Fibroblast of lung (primary cell): ENCODE measurements at regions not wholly inside any gene's neighbourhood (a gene's known extent, or its start where the extent isn't known, plus 50 kb on each side); places are given as distances from the start of the nearest gene placed in this dataset.

Experiments used
- DNase-seq, 2 donors: peaks; one replicate each; pipeline versions ENCODE4 v3.0.0 to v3.0.0-alpha.2; 2010; ENCODE audit warnings: low read depth in 2 of 2
- H2AFZ ChIP-seq: 2 replicates; pipeline ENCODE4 v1.5.1; 2012; ENCODE audit warnings: low read length, control low read depth, inconsistent platforms
- H3K27ac ChIP-seq: 2 replicates; pipeline ENCODE4 v1.5.1; 2011; ENCODE audit warnings: low read length, control low read depth; ENCODE audit not compliant: insufficient read depth
- H3K27me3 ChIP-seq: 2 replicates; pipeline ENCODE4 v1.5.1; 2011; ENCODE audit warnings: mild to moderate bottlenecking, low read length; ENCODE audit not compliant: control insufficient read depth, insufficient read depth
- H3K36me3 ChIP-seq: 2 replicates; pipeline ENCODE4 v1.5.1; 2011; ENCODE audit warnings: low read length; ENCODE audit not compliant: control insufficient read depth, insufficient read depth
- H3K4me1 ChIP-seq: 2 replicates; pipeline ENCODE4 v1.5.1; 2011; ENCODE audit warnings: low read length; ENCODE audit not compliant: control insufficient read depth, insufficient read depth; ENCODE audit errors: extremely low read depth
- H3K4me2 ChIP-seq: 2 replicates; pipeline ENCODE4 v1.5.1; 2011; ENCODE audit warnings: low read length, control low read depth; ENCODE audit not compliant: insufficient read depth; ENCODE audit errors: extremely low read depth
- H3K4me3 ChIP-seq, 4 experiments: fragments of 200-600 bp in 1 of 4; sonication (generic) in 1 of 4; replicated peaks in 1 of 4; 2 replicates each; pipeline ENCODE4 v1.5.1; 2011 to 2016; ENCODE audit warnings: low read length in 4 of 4, low read depth in 3 of 4, mild to moderate bottlenecking in 3 of 4, control low read depth in 2 of 4, inconsistent platforms in 1 of 4, mixed read lengths in 1 of 4; ENCODE audit not compliant: insufficient read depth in 1 of 4; ENCODE audit errors: control extremely low read depth in 1 of 4
- H3K79me2 ChIP-seq: 2 replicates; pipeline ENCODE4 v1.5.1; 2012; ENCODE audit warnings: mild to moderate bottlenecking, low read length, inconsistent platforms; ENCODE audit not compliant: control insufficient read depth, insufficient read depth
- H3K9ac ChIP-seq: 2 replicates; pipeline ENCODE4 v1.5.1; 2011; ENCODE audit warnings: mild to moderate bottlenecking, low read length, control low read depth; ENCODE audit not compliant: insufficient read depth
- H3K9me3 ChIP-seq: 2 replicates; pipeline ENCODE4 v1.5.1; 2012; ENCODE audit warnings: low read depth, low read length; ENCODE audit not compliant: control insufficient read depth, insufficient read depth
- H4K20me1 ChIP-seq: 2 replicates; pipeline ENCODE4 v1.5.1; 2011; ENCODE audit warnings: low read length; ENCODE audit not compliant: control insufficient read depth, insufficient read depth; ENCODE audit errors: extremely low read depth
- EZH2 ChIP-seq: IDR thresholded peaks from 2 replicates; pipeline ENCODE4 v1.5.1; 2012; ENCODE audit warnings: low read length, control low read depth, mild to moderate bottlenecking; ENCODE audit errors: missing control alignments
- TF ChIP-seq, protein P1 (sequence below), 2 donors: IDR thresholded peaks in 1 of 2; conservative IDR thresholded peaks in 1 of 2; 1 replicate in 1 of 2; 2 replicates in 1 of 2; pipeline ENCODE4 v1.5.1; 2011 to 2012; ENCODE audit warnings: low read length in 2 of 2, control low read depth in 1 of 2, inconsistent platforms in 1 of 2, low read depth in 1 of 2, mild to moderate bottlenecking in 1 of 2

DNA sequence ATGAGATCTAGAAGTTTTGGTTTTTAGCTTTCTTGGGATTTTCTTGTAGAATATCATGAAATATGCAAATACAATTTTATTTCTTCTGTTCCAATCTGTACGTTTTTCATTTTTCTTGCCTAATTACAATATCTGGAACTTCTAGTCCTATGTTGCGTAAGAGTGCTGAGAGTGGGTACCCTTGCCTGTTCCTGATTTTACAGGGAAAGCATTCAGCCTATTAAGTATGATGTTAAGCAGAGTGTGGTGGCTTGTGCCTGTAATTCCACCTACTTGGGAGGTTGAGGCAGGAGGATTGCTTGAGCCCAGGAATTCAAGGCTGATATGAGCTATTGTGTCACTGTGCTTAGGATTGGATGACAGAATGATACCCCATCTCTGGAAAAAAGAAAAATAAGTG, 210.2 kb upstream of the ITGA1 start:
- H3K9me3 ChIP-seq: no peaks in the 10 kb centered on the region
- TF ChIP-seq EZH2: no peak
- TF ChIP-seq, protein P1, sequence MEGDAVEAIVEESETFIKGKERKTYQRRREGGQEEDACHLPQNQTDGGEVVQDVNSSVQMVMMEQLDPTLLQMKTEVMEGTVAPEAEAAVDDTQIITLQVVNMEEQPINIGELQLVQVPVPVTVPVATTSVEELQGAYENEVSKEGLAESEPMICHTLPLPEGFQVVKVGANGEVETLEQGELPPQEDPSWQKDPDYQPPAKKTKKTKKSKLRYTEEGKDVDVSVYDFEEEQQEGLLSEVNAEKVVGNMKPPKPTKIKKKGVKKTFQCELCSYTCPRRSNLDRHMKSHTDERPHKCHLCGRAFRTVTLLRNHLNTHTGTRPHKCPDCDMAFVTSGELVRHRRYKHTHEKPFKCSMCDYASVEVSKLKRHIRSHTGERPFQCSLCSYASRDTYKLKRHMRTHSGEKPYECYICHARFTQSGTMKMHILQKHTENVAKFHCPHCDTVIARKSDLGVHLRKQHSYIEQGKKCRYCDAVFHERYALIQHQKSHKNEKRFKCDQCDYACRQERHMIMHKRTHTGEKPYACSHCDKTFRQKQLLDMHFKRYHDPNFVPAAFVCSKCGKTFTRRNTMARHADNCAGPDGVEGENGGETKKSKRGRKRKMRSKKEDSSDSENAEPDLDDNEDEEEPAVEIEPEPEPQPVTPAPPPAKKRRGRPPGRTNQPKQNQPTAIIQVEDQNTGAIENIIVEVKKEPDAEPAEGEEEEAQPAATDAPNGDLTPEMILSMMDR (conservative IDR thresholded peaks at IDR 0.05 in 1 of 2, IDR thresholded peaks at IDR 0.05 in 1 of 2; ENCODE audit: low read depth in 1 of 2, low read length in 2 of 2): no peak
- no peak for DNase-seq

DNA sequence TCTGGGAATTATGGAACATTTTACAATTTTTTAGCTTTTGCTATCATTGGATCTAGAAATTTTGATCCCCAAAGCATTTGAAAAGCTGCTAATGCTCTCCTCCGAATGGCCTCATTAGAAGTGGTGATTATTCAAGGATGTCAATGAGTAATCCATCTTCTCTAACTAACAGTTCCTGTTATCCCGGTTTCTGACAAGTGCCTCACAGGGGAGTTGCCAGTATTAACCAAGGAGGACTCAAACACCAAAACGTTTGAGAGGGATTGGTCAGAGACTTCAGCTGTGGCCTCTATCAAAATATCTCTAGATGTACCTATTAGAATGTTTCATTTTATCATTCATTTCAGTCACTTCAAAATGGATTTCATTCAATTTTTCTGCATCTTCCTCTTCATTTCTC, 208.3 kb upstream of the ITGA1 start:
- Histone ChIP-seq H3K79me2 (no peaks in the 10 kb centered on the region), H3K4me3 (no peak overlapping the region), H3K36me3 (no peaks in the 10 kb centered on the region), H3K27me3 (no peaks in the 10 kb centered on the region), H3K4me2 (no peak overlapping the region), H2AFZ (no peak overlapping the region), H3K4me1 (no peaks in the 10 kb centered on the region), H4K20me1 (no peaks in the 10 kb centered on the region), H3K9me3 (no peaks in the 10 kb centered on the region), H3K27ac (no peak overlapping the region), H3K9ac (no peak overlapping the region)
- DNase-seq: no peak
- TF ChIP-seq, protein P1 (conservative IDR thresholded peaks at IDR 0.05 in 1 of 2, IDR thresholded peaks at IDR 0.05 in 1 of 2; ENCODE audit: low read depth in 1 of 2, low read length in 2 of 2): no peak
- no peak for TF ChIP-seq EZH2

More for the DNA sequence above, 210.2 kb upstream of the ITGA1 start:
- no peak overlapping the region for H3K4me3 ChIP-seq
- H4K20me1 ChIP-seq: no peaks in the 10 kb centered on the region
- no peaks in the 10 kb centered on the region for H3K27me3 ChIP-seq
- no peak overlapping the region for H3K4me2 ChIP-seq
- no peaks in the 10 kb centered on the region for H3K36me3 ChIP-seq
- no peak overlapping the region for H3K9ac ChIP-seq
- H3K27ac ChIP-seq: no peak overlapping the region
- H3K79me2 ChIP-seq: no peaks in the 10 kb centered on the region
- no peak overlapping the region for H2AFZ ChIP-seq
- H3K4me1 ChIP-seq: no peaks in the 10 kb centered on the region

DNA sequence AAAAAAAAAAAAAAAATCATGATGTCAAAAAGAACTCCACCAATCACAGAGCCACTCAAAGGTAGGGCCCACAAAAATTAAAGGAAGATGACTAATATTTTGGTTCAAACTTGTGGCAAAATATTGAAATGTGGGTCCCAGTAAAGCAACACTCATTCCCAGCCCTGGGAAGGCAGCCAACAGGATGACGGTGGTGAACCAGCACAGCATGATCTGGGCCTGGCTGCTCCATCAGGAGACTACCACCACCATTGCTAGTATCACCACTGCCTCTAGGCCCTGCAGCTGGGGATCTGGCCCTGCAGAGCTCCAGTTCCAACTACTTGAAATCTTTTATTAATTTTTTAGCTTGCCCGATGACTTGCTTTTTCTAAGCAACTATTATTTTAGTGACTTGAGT, 206.8 kb upstream of the ITGA1 start:
- no peak overlapping the region for H3K9ac ChIP-seq
- TF ChIP-seq EZH2: no peak
- TF ChIP-seq, protein P1 (conservative IDR thresholded peaks at IDR 0.05 in 1 of 2, IDR thresholded peaks at IDR 0.05 in 1 of 2; ENCODE audit: low read depth in 1 of 2, low read length in 2 of 2): no peak
- H3K27ac ChIP-seq: no peak overlapping the region
- H3K79me2 ChIP-seq: no peaks in the 10 kb centered on the region
- H3K4me2 ChIP-seq: no peak overlapping the region
- H3K27me3 ChIP-seq: no peaks in the 10 kb centered on the region
- no peaks in the 10 kb centered on the region for H4K20me1 ChIP-seq
- no peak overlapping the region for H2AFZ ChIP-seq
- no peak overlapping the region for H3K4me3 ChIP-seq
- H3K4me1 ChIP-seq: no peaks in the 10 kb centered on the region
- no peaks in the 10 kb centered on the region for H3K9me3 ChIP-seq
- DNase-seq: peak; percentile 54 to 71
- H3K36me3 ChIP-seq: no peaks in the 10 kb centered on the region
